HuH-7 (cell line): ENCODE measurements at regions not wholly inside any gene's neighbourhood (a gene's known extent, or its start where the extent isn't known, plus 50 kb on each side); places are given as distances from the start of the nearest gene placed in this dataset.

Source experiments
- DNase-seq: peaks from one replicate; pipeline ENCODE4 v3.0.0; 2011; ENCODE audit warnings: low spot score

GRCh38 chr13:59450229-59450628 is 713.5 kb downstream of the DIAPH3 start:
- no peak for DNase-seq

GRCh38 chr13:59451236-59451635 is 712.5 kb downstream of the DIAPH3 start:
- DNase-seq, result no peak

- DNase-seq, result no peak
Measured at GRCh38 chr13:59452189-59452890, 711.4 kb downstream of the DIAPH3 start.

- DNase-seq, result no peak
Measured at GRCh38 chr13:59458908-59459579, 704.7 kb downstream of the DIAPH3 start.

GRCh38 chr13:59459972-59460371 is 703.8 kb downstream of the DIAPH3 start:
- DNase-seq, result no peak

GRCh38 chr13:59461411-59461810 is 702.3 kb downstream of the DIAPH3 start:
- no peak for DNase-seq

- DNase-seq, result no peak
Measured at GRCh38 chr13:59463023-59463422, 700.7 kb downstream of the DIAPH3 start.

- no peak for DNase-seq
Measured at GRCh38 chr13:59464926-59465325, 698.8 kb downstream of the DIAPH3 start.

- no peak for DNase-seq
Measured at GRCh38 chr13:59468396-59468795, 695.3 kb downstream of the DIAPH3 start.

- no peak for DNase-seq
Measured at GRCh38 chr13:59471106-59471505, 692.6 kb downstream of the DIAPH3 start.

- no peak for DNase-seq
Measured at GRCh38 chr13:59472134-59472533, 691.6 kb downstream of the DIAPH3 start.

GRCh38 chr13:59474696-59475095 is 689.0 kb downstream of the DIAPH3 start:
- DNase-seq, result no peak

GRCh38 chr13:59475911-59476310 is 687.8 kb downstream of the DIAPH3 start:
- no peak for DNase-seq

GRCh38 chr13:59476366-59476765 is 687.4 kb downstream of the DIAPH3 start:
- DNase-seq, result no peak

- no peak for DNase-seq
Measured at GRCh38 chr13:59477011-59477410, 686.7 kb downstream of the DIAPH3 start.

GRCh38 chr13:59478908-59479307 is 684.8 kb downstream of the DIAPH3 start:
- DNase-seq, result no peak

GRCh38 chr13:59479629-59480028 is 684.1 kb downstream of the DIAPH3 start:
- no peak for DNase-seq

GRCh38 chr13:59480396-59481259 is 683.1 kb downstream of the DIAPH3 start:
- no peak for DNase-seq

- no peak for DNase-seq
Measured at GRCh38 chr13:59483501-59484145, 680.1 kb downstream of the DIAPH3 start.

- DNase-seq, result no peak
Measured at GRCh38 chr13:59487883-59488282, 675.8 kb downstream of the DIAPH3 start.

- no peak for DNase-seq
Measured at GRCh38 chr13:59488436-59488835, 675.3 kb downstream of the DIAPH3 start.

- DNase-seq, result no peak
Measured at GRCh38 chr13:59490651-59491050, 673.1 kb downstream of the DIAPH3 start.
